ENCODE measurements at regions not wholly inside any gene's neighbourhood (a gene's known extent, or its start where the extent isn't known, plus 50 kb on each side); places are given as distances from the start of the nearest gene placed in this dataset.

- Mint-ChIP-seq H3K4me3 (no peak overlapping the region), H3K36me3 (ENCODE audit: low read depth) (no peaks in the 10 kb centered on the region), H3K27ac (no peak overlapping the region), H3K27me3 (ENCODE audit: insufficient read depth) (peaks cover 2% of the 10 kb centered on the region), H3K9me3 (peaks cover 8% of the 10 kb centered on the region), H3K4me1 (peaks cover 14% of the 10 kb centered on the region)
- Histone ChIP-seq H3K27me3 (ENCODE audit: control insufficient read depth, insufficient read depth, low read length, poor library complexity, severe bottlenecking) (no peaks in the 10 kb centered on the region), H3K4me3 (ENCODE audit: low read length) (no peak overlapping the region), H3K4me1 (ENCODE audit: control insufficient read depth, insufficient read depth, low read length) (no peaks in the 10 kb centered on the region), H3K9me3 (ENCODE audit: control insufficient read depth, low read length) (peaks cover 12% of the 10 kb centered on the region), H3K36me3 (ENCODE audit: control insufficient read depth, insufficient read depth, low read length) (no peaks in the 10 kb centered on the region), H3K27ac (ENCODE audit: low read depth, low read length) (no peak overlapping the region), H3K9ac (ENCODE audit: extremely low read depth, low read length, poor library complexity, severe bottlenecking) (no peak overlapping the region)
- no peak for TF ChIP-seq CTCF (conservative IDR thresholded peaks at IDR 0.05)
- DNase-seq = peak; percentile 12
- WGBS, 2 experiments (ENCODE audit: insufficient coverage in 1 of 2, insufficient read length in 1 of 2) = 71 to 75% methylated on average over 1 of the region's 1 CpG
These were observed 93.0 kb downstream of the CPN2 start for GRCh38 chr3:194257916-194258668.

- no peaks in the 10 kb centered on the region for H3K27me3 ChIP-seq (ENCODE audit: control insufficient read depth, insufficient read depth, low read length, poor library complexity, severe bottlenecking)
- Mint-ChIP-seq H3K4me1 (peaks cover 21% of the 10 kb centered on the region), H3K36me3 (ENCODE audit: low read depth) (no peaks in the 10 kb centered on the region), H3K27ac (no peak overlapping the region), H3K27me3 (ENCODE audit: insufficient read depth) (peaks cover 2% of the 10 kb centered on the region), H3K9me3 (peaks cover 8% of the 10 kb centered on the region), H3K4me3 (no peak overlapping the region)
- no peak overlapping the region for H3K27ac ChIP-seq (ENCODE audit: low read depth, low read length)
- peaks cover 12% of the 10 kb centered on the region for H3K9me3 ChIP-seq (ENCODE audit: control insufficient read depth, low read length)
- H3K36me3 ChIP-seq (ENCODE audit: control insufficient read depth, insufficient read depth, low read length) = no peaks in the 10 kb centered on the region
- WGBS, 2 experiments (ENCODE audit: insufficient coverage in 1 of 2, insufficient read length in 1 of 2) = 91 to 94% methylated on average over 7 to 9 of the region's 9 CpGs
- no peaks in the 10 kb centered on the region for H3K4me1 ChIP-seq (ENCODE audit: control insufficient read depth, insufficient read depth, low read length)
- DNase-seq = peak; percentile 34
- no peak overlapping the region for H3K4me3 ChIP-seq (ENCODE audit: low read length)
- TF ChIP-seq CTCF (conservative IDR thresholded peaks at IDR 0.05) = no peak
- no peak overlapping the region for H3K9ac ChIP-seq (ENCODE audit: extremely low read depth, low read length, poor library complexity, severe bottlenecking)
These were observed 91.0 kb downstream of the CPN2 start for GRCh38 chr3:194259982-194260766.

GRCh38 chr3:194261581-194262063 lies 89.5 kb downstream of the CPN2 start:
- Mint-ChIP-seq H3K4me3 (no peak overlapping the region), H3K36me3 (ENCODE audit: low read depth) (no peaks in the 10 kb centered on the region), H3K27ac (no peak overlapping the region), H3K9me3 (peaks cover 8% of the 10 kb centered on the region), H3K4me1 (peaks cover 11% of the 10 kb centered on the region), H3K27me3 (ENCODE audit: insufficient read depth) (peaks cover 2% of the 10 kb centered on the region)
- H3K4me1 ChIP-seq (ENCODE audit: control insufficient read depth, insufficient read depth, low read length) = no peaks in the 10 kb centered on the region
- H3K9me3 ChIP-seq (ENCODE audit: control insufficient read depth, low read length) = peaks cover 12% of the 10 kb centered on the region
- H3K27me3 ChIP-seq (ENCODE audit: control insufficient read depth, insufficient read depth, low read length, poor library complexity, severe bottlenecking) = no peaks in the 10 kb centered on the region
- TF ChIP-seq CTCF (conservative IDR thresholded peaks at IDR 0.05) = no peak
- DNase-seq = peak; percentile 20
- no peak overlapping the region for H3K27ac ChIP-seq (ENCODE audit: low read depth, low read length)
- no peak overlapping the region for H3K4me3 ChIP-seq (ENCODE audit: low read length)
- 92% methylated on average over 5 to 6 of the region's 6 CpGs for whole genome bisulfite sequencing, 2 experiments (ENCODE audit: insufficient coverage in 1 of 2, insufficient read length in 1 of 2)
- no peaks in the 10 kb centered on the region for H3K36me3 ChIP-seq (ENCODE audit: control insufficient read depth, insufficient read depth, low read length)
- no peak overlapping the region for H3K9ac ChIP-seq (ENCODE audit: extremely low read depth, low read length, poor library complexity, severe bottlenecking)
